Activated CD4-positive, alpha-beta T cell treated with anti-CD3 and anti-CD28 coated beads, Interleukin-2, Interleukin-6, amounts not matched to agents 100 ng/mL and 50 ng/mL, durations not matched to agents 16 hours and 8 hours (primary cell): ENCODE measurements at regions not wholly inside any gene's neighbourhood (a gene's known extent, or its start where the extent isn't known, plus 50 kb on each side); places are given as distances from the start of the nearest gene placed in this dataset.
"Not testable (repeated sequence)": the region's sequence is repeated elsewhere in the genome, so short reads cannot be mapped to it uniquely, and the experiment has no call there.

Experiments used
- DNase-seq: peaks from one replicate; pipeline ENCODE4 v3.0.0-alpha.2; 2020

DNA sequence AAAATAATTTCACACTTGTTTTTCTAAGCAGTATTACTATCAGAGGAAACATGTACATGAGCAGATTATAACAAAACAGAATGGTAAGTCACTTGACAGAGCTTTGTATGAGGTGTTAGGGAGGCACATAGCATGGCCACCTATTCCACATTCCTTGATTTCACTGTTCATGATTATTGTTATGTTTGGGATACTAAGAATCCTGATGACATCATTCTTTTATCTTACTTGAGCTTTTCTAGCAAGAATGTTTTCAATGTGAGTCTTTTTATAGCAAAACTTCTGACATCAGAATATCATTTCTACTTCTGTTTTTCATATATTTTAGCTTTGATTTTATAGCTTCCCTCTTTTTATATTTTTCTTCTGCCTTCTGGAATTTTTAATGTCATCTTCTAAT is 208.2 kb downstream of the DMRTA1 start:
- DNase-seq: no peak

DNA sequence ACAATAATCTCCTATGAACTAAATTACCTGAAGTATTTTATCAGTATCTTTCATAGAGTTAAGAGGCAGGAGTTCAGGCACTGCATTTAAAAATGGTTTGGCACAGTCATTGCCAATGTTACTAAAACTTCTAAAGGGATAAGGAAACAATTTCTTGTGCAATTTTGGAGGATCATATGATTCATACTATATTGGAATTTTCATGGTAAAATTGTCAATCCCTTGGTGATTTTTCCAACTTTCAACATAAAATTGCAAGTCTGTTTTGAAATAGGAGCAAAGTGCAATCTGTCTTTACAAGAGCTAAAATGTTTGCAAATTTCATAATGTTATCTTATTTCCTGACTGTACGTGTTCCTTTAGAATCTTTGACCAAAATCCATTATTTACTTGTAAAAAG is 211.1 kb downstream of the DMRTA1 start:
- no peak for DNase-seq

DNA sequence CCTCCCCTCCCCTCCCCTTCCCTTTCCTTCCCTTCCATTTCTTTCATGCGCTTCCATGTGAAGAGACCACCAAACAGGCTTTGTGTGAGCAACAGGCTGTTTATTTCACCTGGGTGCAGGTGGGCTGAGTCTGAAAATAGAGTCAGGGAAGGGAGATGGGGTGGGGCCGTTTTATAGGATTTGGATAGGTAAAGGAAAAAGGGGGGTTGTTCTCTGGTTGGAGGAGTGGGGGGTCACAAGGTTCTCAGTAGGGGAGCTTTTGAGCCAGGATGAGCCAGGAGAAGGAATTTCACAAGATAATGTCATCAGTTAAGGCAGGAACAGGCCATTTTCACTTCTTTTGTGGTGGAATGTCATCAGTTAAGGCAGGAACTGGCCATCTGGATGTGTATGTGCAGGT is 211.9 kb downstream of the DMRTA1 start:
- not testable (repeated sequence) for DNase-seq

DNA sequence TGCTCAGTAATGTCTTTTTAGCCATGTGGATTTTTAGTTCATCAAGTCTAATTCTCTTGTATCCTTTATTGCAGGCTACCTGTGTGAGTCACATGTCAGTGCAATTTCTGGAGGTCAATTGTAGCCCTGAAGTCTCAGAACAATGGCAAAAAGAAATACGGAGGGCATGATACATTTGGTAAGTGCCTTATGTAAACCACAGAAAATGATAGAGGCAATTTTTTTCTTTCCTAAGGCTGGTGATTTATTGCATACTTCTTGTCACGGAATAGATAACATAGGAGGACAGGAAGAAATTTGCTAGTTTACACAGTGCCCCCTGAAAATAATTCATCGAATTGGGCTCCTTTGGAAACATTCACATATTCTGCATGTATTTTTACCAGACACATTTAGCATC is 235.9 kb downstream of the DMRTA1 start:
- DNase-seq: peak; percentile 3

DNA sequence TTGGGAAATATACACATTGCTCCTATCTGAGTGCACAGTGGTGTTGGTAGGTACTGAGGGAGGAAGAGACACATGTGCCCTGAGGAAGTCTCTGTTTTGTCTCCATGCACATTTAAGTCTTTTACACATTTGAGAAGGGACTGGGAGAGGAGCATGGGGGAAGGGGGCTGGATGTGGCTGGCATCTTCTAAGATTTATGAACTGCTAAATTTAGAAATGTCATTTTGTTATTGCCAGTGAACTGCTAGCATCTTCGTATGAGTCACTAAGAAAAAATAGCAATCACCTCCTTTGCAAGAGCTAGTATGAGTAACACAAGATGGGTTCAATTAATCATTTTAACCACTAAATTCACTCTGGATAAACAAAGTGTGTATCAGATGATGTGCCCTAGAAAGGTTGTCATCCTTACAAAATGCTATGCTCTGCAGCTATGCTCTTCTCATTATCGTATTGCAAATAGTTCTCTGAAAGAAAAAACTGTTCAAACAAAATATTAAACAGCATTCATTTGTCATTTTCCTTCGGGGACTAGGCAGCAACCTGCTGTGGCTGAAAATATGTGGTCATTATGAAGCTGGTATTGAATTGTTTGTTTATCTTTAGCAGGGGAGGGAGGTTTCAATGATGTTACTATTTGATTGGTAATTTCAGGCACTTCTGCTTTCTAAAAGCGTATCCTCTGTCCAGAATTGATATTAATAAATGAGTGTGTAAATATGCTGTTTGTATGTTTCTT is 236.5 kb downstream of the DMRTA1 start:
- DNase-seq: peak; percentile 30

DNA sequence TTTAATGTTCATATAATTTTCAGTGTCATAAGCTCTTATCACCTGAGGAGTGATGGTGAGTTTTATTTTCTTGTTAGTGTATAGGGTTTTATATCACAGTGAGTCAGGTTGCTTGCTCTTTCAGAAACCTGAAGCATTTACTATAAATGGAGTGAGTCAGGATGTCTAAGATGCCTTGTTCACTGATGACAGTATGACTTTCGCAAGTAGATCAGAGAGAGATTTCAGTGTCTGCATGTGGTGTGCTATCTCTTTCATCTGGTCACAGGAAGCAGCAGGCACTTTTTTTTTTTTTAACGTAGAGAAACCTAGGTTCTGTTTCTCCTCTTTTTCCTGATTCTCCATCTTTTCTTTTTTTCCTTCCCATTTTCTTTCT is 237.1 kb downstream of the DMRTA1 start:
- DNase-seq: peak; percentile 51

DNA sequence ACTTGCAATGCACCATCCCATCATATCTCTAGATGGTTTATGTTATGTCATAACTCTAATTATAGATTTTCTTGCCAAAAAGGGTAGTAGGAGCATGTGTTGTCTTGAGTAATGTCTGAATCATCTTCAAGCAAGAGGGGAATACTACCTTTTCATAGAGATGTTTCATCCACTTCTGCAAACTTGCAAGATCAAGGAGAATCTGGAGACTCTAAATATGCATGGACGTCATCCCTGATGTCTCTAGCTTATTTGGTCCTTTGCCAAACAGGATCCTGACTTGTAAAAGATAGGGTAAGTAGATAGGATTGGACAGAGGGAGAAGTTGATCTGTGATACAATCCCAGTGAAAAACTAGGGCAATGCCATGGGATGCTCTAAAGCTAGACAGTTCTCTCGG is 246.5 kb downstream of the DMRTA1 start:
- DNase-seq: no peak

DNA sequence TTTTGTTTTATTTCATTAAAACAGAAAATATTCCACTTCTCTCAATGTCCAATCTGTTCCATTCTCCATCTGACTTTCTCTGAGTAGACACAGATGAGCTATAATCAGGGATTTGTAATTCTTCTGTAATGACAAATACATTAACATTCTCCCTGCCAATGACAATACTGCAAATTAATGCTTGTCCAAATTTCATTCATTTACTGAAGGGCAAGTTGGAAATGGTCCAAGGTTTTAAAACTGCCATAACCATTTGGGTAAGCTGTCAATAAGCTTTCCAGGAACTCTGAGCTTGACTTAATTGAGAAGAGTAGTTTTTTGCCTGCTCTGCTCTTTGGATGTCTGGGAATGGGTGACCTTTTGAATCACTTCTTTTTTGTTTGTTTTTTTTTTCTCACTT is 253.5 kb downstream of the DMRTA1 start:
- DNase-seq: no peak

DNA sequence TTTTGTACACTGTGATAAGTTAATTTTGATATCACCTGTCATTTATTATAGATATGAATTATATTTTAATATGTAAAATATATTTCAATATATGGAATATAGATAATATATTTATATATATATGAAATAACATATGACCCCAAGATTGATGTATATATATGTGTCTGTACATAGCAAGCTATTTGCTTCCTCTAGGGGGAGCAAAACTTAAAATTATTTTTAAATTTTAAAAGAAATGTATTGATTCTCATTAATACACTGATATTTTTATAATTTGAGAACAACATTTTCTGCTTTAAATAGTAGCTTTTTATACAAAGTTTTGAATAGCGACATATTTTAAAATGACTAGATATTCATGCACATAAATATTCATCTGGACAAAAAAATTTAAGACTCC is 272.0 kb downstream of the DMRTA1 start:
- no peak for DNase-seq

DNA sequence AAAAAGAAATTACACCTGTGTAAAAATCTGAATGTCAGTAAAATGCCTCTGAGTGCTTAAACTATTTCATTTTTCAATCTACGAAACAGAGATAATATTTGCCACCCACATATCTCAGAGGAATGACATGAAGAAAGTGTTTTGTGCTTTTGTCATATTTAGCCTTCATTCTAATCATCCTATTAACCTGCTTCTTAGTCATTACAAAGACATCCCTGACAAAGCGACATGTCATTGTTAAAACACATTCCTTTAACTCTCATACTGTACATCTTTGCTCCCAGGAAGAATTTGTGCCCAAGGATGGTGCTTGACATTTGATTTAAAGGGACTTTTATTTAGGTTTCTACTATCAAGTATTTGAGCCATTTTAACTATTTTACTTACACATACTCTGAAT is 275.9 kb downstream of the DMRTA1 start:
- no peak for DNase-seq

DNA sequence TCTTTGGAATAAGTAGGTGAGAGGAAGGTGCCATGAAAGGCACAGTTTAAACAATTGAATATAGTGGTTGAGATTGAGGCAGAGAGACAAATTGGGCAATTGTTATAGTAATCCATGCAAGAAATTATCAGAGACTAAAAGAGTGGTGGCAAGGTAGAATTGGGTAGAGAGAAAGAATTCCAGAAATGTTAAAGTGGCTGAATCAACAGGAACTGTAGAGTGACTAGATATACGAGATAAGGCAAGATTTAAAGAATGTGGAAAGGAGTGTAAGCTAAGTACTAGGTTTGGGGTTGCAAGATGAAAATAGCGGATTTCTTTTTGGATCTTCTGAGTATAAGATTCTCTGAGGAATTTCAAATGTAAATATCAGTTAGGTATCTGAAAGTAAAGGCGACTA is 285.2 kb downstream of the DMRTA1 start:
- no peak for DNase-seq

DNA sequence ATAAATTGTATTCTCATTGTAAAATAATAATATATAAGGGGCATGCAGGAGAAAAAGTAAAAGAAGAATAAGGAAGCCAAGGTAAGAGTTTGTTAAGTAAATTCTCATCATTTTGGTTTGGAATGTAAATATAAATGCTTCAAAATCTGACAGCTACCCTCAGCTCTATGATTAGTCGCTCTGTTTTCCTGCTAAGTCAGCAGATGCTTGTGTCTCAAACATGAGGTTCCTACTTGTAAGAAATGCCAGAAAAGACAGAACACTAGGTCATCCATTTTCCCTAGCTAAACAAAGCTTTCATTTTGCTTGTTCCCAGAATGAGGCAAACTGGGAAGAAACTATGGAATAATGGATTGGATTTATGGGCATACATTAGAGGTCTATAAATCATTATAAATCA is 293.1 kb downstream of the DMRTA1 start:
- DNase-seq: no peak

DNA sequence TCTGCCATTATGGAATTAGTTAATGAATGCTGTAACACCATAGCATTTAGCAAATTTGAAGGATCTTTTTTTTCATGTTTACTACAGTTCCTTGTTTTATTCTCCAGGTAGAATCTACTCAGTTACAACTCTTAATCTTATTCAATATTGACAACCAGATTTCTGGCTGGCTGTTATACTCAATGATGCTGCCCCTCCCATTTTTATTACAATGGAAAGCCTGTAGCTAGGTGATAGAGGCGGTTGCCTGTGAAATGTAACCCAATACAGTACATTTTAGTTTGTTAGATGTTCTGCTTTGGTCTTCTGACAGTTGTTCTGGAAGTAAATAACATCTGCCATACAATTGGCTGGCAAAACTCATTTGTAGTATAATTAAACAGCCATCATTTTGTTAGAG is 294.2 kb downstream of the DMRTA1 start:
- DNase-seq: no peak

DNA sequence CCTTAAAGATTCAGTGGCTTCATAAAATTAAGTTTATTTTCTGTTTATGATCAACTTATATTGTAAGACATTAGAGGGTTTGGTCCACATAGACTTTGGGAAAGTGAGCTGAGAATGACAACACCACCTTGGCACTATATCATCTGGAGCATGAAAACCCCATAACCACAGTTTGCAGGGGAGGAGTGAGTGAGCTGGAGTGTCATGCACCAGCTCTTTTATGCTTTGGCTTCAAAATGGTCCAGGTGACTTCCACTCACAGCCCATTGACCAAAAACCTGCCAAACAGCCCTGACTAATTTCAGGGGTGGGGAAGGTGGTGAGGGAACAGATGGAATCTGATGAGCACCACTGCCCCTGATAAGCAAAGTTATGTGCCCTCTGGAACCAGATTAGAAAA is 295.8 kb downstream of the DMRTA1 start:
- DNase-seq: no peak

DNA sequence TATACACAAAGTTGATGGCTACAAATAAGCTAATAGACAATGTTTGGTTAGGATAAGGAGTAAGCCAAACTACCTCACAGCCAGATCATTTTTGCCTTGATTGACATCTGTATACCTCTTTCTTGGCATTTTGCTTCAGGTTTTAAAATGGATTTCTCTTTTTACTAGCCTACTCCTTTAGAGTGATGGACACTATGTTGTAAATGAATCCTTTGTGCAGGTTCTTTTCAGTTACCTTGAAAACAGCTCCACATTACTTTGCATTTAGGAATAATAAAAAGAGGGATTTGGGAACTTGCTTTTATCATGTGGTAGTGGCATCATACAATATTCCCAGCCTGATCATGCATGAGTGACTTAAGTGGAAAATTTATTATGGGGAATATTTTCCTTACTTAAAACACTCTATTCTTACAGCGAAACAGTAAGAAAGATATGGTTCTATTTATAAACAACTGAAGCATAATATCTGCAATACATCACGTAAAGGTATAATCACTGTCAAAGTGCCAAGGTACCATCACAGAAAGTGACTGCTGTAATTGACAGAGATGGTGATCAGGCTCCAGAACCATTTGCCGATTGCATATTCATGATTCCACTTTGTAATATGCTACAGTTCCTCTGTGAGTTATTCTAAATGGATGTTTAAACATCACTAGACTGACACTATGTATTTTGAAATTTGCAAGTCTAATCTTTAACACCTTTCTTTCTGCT is 327.0 kb downstream of the DMRTA1 start:
- no peak for DNase-seq

DNA sequence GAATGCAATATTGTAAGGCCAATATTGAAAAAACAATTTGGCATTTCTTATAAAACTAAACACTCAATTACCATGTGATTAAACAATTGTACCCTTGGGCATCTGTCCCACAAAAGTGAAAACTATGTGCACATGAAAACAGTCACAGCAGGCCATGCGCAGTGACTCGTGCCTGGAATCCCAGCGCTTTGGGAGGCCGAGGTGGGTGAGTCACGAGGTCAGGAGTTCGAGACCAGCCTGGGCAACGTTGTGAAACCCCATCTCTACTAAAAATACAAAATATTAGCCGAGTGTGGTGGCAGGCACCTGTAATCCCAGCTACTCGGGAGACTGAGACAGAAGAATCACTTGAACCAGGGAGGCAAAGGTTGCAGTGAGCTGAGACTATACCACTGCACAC is 343.7 kb downstream of the DMRTA1 start:
- no peak for DNase-seq

DNA sequence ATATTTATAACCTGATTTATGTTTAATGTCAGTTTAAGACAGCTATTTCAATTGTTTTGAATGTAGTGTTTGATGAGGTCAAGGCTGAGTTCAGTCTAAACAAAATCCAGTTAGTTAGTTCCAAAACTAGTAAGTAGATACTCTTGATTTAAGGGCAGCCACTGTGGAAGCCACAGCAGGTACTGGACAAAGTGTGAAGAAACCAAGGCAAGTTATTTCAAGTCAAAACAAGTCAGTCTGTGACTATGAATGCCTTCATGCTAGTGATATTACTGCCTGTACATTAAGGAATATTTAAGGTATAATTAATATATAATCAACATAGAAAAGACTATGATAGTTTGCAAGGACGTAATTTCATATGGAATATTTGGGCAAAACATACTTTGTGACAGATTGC is 362.3 kb downstream of the DMRTA1 start:
- DNase-seq: no peak

DNA sequence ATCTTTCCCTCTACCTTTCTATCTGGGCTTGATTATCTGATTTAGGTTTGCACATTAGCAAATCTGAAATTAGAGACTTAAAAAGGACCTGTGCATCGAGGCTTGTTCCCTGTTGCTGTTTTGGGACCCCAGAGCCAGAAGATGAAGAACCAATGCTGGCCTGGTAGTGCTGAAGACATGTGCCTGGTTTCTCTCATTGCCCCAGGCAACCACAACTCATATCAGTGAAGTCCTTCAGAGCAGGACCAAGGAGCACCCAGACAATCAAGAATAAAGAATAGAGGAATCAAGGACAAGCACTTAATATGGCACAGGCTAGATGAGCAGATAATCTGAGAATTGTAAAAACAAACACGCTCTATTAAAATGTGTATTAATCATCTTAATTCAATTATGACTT is 362.7 kb downstream of the DMRTA1 start:
- no peak for DNase-seq

DNA sequence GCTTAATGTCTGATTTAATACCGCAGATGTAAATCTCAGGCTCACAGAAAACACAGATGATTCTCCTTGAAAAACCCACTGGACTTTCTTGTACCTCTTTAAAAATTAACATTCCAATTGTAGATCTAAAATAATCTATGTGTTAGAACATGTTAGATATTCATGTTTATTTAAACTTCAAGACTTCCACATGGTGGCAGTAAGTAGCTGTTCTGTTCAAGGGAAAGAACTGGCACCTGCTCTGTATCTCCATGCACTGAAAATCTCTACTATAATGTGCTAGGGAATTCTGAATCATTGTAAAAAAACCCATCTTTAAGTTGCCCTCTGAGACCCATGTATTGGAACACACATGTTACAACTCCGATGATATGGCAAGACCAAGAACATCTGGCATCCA is 366.9 kb downstream of the DMRTA1 start:
- DNase-seq: peak; percentile 5

DNA sequence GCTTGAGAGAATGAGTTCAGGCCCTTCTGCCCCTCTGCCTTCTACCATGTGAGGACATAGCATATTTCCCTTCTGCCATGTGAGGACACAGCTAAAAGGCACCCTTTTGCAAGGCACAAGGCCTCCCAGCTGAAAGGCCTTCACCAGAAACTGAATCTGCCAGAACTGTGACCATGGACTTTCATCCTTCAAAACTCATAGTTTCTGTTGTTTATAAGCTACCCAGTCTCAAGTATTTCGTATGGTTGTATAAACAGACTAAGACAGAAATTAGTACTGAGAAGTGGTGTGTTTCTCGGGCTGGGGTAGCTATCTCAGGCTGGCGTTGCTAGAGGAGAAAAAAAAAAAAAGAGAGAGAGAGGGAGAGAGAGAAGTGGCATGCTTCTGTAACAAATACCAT is 368.6 kb downstream of the DMRTA1 start:
- no peak for DNase-seq

DNA sequence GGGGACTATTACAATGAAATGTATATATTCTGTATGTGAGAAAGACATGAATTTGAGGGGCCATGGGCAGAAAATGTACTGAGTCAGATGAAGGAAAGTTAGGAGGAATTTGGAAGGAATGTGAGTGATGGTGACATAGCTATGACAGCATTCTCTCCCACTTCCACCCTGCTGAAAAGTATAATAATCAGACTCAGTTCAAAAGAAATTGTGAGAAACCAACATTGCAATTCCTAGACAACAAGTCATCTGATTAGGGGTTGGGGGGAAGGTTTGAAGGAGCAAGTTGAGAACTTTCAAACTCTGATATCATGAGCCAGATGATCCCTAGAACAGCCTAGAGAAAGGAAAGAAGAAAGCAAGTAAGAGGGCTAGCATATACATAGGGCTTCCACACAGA is 370.6 kb downstream of the DMRTA1 start:
- DNase-seq: no peak

DNA sequence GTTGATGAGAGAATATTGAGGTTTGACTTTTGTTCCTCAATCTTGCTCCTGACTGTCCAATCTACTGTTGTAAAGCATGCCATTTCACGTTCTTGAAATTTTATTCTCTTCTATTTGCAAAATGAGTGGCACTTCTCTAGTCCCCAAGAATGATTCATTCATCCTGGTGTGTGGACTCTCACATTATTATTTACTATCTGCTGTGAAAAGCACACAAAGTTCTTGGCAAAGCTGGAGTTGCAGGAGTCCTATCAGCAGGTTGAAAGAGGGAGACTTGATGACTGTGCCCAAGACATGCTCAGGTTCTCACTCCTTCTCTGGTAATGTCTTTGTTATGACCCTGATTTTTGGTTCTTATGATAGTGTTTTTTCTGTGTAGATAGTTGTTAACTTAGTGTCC is 382.6 kb downstream of the DMRTA1 start:
- DNase-seq: no peak

DNA sequence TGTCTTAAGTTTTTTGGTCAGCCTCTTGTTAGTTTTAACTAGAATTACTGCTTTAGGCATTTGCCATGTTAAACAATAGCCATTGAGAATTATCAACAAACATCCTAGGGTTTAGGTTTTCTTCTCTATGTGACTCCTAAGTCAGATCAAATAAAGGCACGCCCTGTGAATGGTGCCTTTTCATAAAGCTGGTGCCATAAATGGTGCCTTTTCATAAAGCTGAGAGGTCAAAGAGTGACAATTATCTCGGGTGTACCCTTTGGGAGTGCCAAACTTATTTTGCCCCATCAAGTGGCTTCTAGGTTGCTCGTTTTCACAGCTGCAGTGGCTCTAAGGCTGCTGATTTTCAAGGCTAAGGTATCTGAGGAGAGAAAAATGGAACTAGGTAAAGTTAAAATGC is 391.6 kb downstream of the DMRTA1 start:
- DNase-seq: no peak

DNA sequence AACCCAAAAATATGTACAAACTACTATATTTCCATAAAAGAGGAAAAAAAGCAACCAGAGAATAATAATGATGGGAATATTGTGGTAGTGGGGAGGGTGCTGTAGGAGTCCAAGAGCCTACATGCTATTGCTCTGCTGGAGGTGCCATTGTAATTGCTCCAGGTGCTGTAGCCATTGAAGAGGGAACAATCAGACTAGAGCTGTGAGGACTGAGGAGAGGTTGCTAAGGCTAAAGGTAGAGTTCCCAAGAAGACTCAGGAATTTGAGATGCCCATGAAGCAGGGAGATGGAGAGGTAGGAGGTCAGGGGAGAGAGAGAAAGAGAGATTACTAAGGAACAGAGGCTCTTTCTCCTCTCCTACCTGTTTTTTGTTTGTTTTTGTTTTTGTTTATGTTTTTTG is 394.0 kb downstream of the DMRTA1 start:
- DNase-seq: no peak

DNA sequence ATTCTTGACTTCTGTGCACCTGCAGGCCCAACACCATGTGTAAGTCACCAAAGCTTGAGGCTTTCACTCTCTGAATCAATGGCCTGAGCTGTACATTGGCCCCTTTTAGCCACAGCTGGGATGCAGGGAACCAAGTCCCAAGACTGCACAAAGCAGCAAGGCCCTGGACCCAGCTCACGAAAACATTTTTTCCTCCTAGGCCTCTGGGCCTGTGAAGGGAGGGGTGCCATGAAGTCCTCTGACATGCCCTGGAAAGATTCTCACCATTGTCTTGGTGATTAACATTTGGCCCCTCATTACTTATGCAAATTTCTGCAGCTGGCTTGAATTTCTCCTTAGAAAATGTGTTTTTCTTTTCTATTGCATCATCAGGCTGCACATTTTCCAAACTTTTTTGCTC is 398.6 kb downstream of the DMRTA1 start:
- DNase-seq: not testable (repeated sequence)
